WERI-Rb-1 (cell line): ENCODE measurements at regions not wholly inside any gene's neighbourhood (a gene's known extent, or its start where the extent isn't known, plus 50 kb on each side); places are given as distances from the start of the nearest gene placed in this dataset.

Source experiments
- DNase-seq: peaks from one replicate; pipeline ENCODE4 v3.0.0-alpha.2; 2020
- H3K27ac ChIP-seq: fragments of 250-450 bp; sonication (Bioruptor Pico); 2 replicates; pipeline ENCODE4 v1.5.1; 2020; ENCODE audit warnings: mild to moderate bottlenecking, moderate library complexity
- H3K27me3 ChIP-seq: fragments of 250-450 bp; sonication (Bioruptor Pico); 2 replicates; pipeline ENCODE4 v1.5.1; 2021; ENCODE audit warnings: mild to moderate bottlenecking, low read depth, moderate library complexity; ENCODE audit not compliant: insufficient read depth, severe bottlenecking
- H3K36me3 ChIP-seq: fragments of 250-450 bp; sonication (Bioruptor Pico); 2 replicates; pipeline ENCODE4 v1.5.1; 2020; ENCODE audit warnings: mild to moderate bottlenecking, moderate library complexity
- H3K4me3 ChIP-seq: 2 replicates; pipeline ENCODE4 v1.5.1; 2011; ENCODE audit warnings: low read depth, mild to moderate bottlenecking, control low read depth, low read length
- H3K9me3 ChIP-seq: fragments of 250-450 bp; sonication (Bioruptor Pico); 2 replicates; pipeline ENCODE4 v1.5.1; 2021; ENCODE audit warnings: mild to moderate bottlenecking, moderate library complexity; ENCODE audit not compliant: severe bottlenecking
- CTCF ChIP-seq: IDR thresholded peaks from 2 replicates; pipeline ENCODE4 v1.5.1; 2011; ENCODE audit warnings: low read depth, mild to moderate bottlenecking, control low read depth, inconsistent platforms, low read length

- TF ChIP-seq CTCF = no peak
- Histone ChIP-seq H3K27ac (no peak overlapping the region), H3K36me3 (no peaks in the 10 kb centered on the region), H3K27me3 (no peaks in the 10 kb centered on the region), H3K9me3 (no peaks in the 10 kb centered on the region), H3K4me3 (no peak overlapping the region)
- peak; percentile 36 for DNase-seq
Measured at GRCh38 chr5:2801577-2802525, 50.4 kb upstream of the IRX2 start.
